ENCODE measurements at regions not wholly inside any gene's neighbourhood (a gene's known extent, or its start where the extent isn't known, plus 50 kb on each side); places are given as distances from the start of the nearest gene placed in this dataset.
A peak's percentile ranks its signal among the peaks of the same experiment; 100 is the strongest.

DNA sequence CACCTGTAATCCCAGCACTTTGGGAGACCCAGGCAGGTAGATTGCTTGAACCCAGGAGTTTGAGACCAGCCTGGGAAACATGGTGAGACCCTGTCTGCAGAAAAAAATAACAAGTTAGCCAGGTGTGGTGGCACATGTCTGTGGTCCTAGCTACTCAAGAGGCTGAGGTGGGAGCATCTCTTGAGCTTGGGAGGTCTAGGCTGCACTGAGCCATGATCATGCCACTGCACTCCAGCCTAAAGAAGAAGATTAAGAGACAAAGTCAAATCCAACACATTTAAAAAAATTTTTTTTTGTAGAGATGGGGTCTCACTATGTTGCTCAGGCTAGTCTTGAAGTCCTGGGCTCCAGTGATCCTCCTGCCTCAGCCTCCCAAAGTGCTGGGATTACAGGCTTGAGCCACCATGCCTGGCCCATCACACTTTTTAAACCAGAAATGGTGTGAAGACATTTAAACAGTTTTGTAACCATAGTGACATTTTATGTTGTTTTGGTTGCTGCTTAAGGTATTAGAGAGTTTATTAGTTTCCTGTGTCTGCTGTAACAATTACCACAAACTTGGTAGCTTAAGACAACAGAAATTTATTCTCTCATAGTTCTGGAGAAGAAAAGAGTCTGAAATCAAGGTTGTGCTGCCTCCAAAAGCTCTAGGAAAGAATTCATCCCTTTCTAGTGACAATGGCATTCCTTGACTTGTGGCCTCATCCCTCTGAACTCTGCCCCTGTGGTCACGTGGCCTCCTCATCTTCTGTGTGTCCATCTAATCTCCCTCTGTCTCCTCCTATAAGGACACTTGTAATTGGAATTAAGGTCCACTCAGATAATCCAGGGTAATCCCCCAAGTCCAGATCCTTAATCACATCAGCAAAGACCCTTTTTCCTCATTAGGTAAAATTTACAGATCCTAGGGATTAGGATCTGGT, 104.6 kb upstream of the TNFAIP3 start:
- no peak for DNase-seq

DNA sequence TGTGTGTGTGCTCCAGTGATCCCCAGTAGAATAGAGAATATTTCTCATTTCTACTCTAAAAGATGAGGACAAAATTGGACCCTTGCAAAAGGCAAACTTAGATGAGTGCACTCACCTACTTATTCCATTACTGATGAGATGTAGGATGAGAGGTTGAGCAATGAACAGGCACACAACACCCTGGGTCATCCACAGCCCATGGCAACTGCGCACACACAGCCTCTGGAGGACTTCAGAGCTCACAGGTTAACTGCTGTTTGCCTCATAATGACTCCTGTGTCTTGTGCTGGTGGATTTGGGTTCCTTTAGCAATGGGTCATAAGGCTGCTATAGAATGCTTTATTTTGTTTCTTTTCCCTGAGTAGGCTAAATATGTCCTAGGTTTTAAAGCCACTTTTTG, 103.6 kb upstream of the TNFAIP3 start:
- DNase-seq = no peak

DNA sequence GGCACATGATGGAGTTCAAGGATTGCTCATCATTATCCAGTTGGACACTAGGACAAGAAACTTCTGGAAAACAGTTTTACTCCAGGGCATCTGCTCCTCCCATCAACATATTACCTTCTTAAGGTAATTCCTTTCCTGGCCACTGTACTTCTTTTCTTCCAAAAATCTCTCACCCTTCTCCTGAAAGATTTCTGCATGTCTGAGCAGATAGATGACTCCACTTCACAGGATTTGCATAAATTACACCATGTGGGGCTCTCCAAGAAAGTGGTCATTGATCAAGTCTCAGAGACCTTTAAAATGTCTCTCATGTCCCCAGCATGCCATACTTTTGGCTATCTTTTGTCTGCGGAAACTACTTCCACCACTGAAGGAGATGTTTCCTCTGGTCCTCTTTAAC, 103.2 kb upstream of the TNFAIP3 start:
- DNase-seq = no peak

GRCh38 chr6:137764464-137764863, 102.6 kb upstream of the TNFAIP3 start:
- DNase-seq = peak; percentile 99

DNA sequence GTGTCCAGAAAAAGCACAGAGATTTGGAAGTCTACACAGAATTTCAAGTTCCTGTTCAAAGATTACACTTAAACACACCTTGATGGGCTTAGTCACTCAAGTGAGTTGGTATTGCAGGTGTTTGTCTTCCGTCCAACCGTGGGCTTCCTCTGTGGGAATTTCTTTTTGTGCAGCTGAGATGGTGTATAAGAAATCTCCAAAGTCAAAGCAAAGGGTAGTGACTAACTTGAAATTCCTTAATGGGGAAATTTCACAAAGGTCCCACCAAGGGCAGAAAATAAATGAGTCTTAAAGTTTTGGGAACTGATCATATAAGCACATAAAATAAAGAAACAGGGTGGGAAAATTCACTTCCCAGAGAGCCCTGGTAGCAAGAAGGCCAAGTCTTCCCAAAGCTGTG, 102.0 kb upstream of the TNFAIP3 start:
- peak; percentile 50 for DNase-seq

DNA sequence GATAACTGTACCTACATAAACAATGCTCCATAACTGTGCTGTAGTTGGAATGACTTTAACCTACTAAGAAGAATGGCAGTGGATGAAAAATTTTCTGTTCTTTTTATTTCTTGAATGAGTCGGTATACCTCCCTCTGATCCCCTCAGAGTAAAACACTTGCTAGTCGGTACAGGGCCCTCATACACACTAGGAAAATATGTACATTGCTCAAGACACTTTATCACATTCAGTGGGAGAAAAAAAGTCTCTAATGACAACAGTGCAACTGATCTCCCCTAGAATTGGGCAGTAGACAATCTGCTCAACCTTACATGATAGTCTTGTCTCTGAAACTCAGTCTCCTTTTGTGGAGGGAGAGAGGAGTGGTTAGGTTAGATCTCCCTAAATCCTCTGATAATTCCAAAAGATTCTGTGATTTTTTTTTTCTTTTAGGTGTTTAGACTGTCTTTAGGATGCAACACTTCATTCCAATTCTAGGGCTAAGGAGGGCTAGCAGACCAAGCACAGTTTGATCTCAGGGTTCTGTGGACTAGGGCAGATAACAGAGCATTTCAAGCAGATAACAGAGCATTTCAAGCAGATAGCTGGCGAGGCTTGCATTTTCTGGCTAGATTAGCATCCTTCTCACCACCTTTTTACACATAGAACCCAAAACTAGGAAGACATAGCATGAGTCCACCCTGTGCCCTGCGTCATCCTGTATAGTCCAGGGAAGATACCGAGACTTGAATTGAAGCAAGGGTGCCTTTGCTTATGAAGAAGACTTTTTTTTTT, 100.3 kb upstream of the TNFAIP3 start:
- DNase-seq = no peak

DNA sequence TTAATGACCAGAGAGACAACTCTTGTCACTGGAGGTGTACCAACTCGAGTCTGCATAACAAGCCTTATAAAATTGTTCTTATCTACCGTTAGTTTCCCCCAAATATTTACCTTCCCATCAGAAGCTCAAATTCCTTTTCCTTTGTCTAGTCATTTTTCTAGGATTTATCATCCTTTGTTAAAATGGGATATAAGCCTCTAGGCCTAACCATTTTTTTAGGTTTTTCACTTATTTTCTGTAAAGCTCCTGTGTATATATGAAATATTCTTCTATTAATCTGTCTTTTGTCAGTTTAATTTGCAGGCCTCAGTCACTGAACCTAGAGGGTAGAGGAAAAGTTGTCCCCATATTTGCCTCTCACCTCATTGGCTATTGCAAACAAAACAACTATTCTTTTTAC, 99.6 kb upstream of the TNFAIP3 start:
- no peak for DNase-seq

DNA sequence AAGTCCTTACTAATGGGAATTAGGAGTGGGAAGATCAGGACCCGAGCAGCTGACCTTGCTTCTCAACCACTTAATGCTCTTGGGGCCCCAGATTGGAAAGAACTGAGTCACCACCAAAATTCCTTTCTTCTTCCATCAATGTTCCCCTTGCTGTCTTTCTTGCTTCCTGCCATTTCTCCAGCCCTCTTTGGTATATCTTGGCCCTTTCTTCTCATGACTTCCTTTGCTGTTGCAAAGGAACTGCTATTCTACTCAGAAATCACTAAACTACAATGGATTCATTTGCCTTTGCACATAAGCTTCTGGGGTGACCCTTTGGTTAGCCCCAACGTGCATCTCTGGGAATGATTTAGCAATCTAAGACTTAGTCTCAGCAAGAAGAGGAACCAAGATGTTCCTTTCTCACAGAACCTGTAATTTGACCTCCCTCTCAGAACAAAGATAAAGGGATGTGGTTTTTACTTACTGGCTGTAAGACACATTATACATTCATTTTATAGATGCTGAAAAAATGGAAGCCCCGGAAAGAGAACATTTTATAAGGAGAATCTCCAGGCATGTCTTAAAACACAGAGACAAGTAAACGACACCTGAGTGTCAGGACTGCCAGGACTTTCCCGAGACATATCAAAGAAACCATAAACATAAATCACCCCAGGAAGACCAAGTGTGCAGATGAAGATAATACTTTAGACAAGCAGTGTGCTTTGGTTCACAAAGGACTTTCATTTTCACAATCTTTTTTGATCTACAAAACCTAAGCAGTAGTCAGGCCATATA, 99.0 kb upstream of the TNFAIP3 start:
- peak; percentile 86 for DNase-seq

DNA sequence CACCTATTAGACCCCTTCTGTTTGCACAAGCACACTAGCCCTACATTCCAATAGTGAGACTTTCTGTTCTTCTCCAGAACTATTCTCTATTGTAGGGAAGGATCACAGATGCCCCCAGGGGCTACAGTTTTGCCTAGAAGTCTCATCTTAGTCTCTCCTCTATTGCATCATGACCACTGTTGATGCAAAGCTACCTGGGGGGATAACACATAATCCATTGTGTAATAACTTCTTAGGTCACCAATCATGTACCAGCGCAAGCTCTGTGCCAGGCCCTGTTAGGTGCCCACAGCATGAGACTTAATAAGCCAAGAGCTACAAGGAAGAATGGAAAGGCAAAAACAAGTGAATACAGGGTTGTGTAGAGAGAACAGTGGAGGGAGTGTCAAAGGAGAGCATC, 98.1 kb upstream of the TNFAIP3 start:
- no peak for DNase-seq

- DNase-seq = no peak
These were observed 97.2 kb upstream of the TNFAIP3 start for GRCh38 chr6:137769797-137770362.

DNA sequence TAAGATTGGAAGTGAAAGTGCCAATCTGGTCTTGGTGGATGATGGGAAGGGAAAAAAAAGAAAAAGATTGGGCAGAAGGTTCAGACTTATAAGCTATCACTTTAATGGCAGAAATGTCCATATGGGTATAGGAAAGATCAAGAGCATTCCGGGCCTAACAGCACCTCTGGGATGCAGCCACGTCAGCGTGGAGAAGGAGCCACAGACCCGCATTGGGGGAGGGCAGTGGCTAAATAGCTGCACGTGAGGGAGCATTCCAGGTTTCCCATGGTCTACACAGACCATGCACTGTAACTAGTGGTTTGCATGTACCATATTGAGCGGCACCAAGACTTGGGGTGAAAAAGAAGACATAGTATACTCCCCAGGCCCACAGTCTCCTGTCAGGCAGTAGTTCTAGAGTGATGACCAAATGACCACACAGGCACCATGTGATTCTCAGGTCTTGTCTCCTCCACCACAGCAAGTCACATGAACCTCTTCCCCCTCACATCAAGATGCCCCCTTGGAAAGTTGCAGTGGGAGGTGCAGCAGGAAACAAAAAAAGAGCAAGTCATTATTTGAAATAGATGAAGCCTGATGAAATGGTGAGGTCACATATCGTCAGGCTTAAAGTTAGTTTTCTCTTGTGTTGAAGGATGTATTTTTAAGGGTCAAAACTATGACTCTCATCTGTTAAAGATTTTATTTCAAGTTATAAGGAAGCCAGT, 94.4 kb upstream of the TNFAIP3 start:
- no peak for DNase-seq

GRCh38 chr6:137775227-137775626, 91.8 kb upstream of the TNFAIP3 start:
- DNase-seq = no peak

- DNase-seq = no peak
These were observed 91.3 kb upstream of the TNFAIP3 start for GRCh38 chr6:137775720-137776119.

DNA sequence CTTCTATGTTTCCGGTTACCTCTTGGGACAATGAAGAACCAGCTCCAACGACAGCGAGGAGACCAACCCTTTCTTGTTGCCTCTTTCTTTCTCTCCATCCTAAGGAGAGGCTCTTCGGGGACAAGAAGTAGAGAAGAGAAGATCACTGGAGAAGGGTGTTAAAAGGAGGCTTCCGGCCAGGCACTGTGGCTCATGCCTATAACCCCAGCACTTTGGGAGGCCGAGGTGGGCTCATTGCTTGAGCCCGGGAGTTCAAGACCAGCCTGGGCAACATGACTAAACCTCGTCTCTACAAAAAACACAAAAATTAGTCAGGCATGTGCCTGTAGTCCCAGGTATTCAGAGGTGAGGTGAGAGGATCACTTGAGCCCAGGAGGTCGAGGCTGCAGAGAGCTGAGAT, 90.8 kb upstream of the TNFAIP3 start:
- no peak for DNase-seq

GRCh38 chr6:137776786-137777686, 90.0 kb upstream of the TNFAIP3 start:
- peak; percentile 83 for DNase-seq

- DNase-seq = no peak
These were observed 89.4 kb upstream of the TNFAIP3 start for GRCh38 chr6:137777687-137778075.

DNA sequence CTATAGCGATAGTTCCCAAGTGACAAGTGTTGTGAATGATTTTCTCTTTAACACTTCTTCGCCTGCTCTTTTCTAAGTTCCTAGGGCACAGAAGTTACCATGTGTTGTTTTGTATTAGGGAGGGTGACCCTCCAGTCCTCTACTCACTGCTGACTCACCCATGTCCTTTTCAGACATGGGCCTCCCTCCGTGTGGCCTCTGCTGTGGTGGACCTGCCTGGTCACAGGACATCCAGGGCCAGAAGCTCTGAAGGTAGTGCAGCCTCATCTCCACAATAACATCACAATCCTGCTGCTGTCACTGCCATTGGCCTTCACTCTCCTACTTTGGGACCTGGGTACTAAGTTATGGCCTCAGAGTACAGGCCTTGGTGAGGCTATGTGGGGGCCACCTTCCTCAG, 87.1 kb upstream of the TNFAIP3 start:
- DNase-seq = peak; percentile 16

- peak; percentile 39 for DNase-seq
These were observed 86.5 kb upstream of the TNFAIP3 start for GRCh38 chr6:137780447-137781034.

DNA sequence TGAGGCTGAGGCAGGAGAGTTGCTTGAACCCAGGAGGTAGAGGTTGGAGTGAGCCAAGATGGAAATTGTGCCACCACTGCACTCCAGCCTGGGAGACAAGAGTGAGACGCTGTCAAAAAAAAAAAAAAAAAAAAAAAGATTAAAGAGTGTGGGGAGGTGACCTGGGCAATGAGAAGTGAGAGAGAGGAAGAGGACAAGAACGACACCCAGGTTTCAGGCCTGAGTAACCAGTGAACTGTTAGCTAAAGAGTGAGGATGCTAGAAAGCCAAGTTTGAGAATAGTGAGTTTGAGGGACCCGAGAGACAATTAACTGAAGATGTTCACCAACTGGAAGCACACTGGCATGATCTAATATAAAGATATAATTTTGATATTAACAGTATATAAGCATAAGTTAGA, 85.4 kb upstream of the TNFAIP3 start:
- no peak for DNase-seq
